Dermis blood vessel endothelial cell (primary cell): ENCODE measurements at regions not wholly inside any gene's neighbourhood (a gene's known extent, or its start where the extent isn't known, plus 50 kb on each side); places are given as distances from the start of the nearest gene placed in this dataset.
"Not testable (repeated sequence)": the region's sequence is repeated elsewhere in the genome, so short reads cannot be mapped to it uniquely, and the experiment has no call there.

Source experiments
- DNase-seq: peaks from one replicate; pipeline ENCODE4 v3.0.0; 2010

DNA sequence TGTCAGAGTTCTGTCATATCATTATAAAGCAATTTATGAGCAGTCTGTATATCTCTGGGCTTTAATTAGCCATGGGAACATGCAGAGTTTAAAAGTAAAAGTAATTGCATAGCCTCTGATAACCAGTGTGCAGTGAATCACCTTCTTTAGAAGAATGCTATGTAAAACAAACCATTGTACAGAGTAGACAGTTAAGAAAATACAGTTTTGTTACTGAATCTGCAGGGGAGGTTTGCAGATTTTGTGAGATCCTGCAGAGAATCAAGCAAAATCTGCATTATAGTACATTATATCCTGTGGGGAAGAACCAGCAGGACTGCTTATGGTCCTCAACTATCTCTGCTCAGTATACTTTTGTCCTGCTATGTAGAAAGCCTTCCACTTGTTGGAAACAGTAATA is 396.2 kb upstream of the NAALADL2 start:
- no peak for DNase-seq

- DNase-seq: no peak
Observed at GRCh38 chr3:174465177-174465576, 394.0 kb upstream of the NAALADL2 start.

DNA sequence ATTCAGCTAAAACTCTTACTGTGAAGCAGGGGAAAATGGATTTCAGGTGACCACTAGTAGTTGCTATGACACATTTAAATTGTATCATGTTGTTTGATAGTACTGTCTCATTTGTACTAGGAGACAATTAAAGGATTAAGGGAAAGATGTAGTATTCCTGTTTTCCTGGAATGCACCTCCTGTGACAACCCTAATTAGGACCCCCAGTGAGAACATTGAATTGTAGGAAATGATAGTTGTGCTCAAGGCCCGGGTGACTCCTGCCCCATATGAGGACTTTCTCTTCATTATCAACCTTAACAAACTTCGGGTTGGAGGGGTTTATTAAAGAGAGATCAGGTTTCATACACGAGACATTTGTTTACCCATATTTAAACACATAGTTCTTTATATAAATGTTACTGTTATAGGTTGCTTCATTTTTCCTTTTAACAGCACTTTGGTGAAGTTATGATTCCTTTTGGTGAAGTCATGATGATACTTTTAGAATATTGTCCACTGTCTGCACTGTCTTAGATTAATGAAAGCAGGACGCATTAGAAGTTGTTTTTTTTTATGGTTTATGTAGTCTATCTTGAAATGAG is 392.6 kb upstream of the NAALADL2 start:
- DNase-seq: no peak

DNA sequence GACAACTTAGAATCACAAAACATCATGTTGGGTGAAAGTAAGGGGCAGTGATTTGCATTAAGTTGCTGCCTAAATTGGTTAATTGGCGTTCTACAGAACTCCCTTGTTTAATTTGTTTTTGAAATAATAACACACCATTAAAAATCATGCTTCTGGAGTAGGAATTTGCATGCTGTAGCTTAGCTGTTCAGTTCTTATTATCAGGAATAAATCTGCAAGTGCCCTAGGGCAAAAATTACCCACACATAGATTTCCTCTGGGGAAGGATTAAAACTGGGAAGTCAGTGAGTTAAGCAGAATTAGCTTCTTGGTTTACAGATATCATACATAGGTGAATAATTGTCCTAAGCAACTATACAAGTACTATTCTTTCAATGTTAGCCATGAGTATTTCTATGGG is 381.6 kb upstream of the NAALADL2 start:
- no peak for DNase-seq

GRCh38 chr3:174480767-174481166 is 378.4 kb upstream of the NAALADL2 start:
- no peak for DNase-seq

GRCh38 chr3:174482541-174482940 is 376.6 kb upstream of the NAALADL2 start:
- no peak for DNase-seq

DNA sequence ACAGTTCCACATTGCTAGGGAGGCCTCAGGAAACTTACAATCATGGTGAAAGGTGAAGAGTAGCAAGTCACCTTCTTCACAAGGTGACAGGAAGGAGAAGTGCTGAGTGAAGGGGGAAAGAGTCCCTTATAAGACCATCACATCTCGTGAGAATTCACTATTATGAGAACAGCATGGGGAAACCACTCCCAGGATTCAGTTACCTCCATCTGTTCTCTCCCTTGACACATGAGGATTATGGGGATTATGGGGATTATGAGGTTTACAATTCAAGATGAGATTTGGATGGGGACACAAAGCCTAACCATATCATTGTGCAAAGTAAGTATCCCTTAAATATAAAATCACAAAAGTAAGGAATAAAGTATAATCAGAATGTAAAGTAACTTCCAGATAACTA is 375.9 kb upstream of the NAALADL2 start:
- DNase-seq: no peak

GRCh38 chr3:174483856-174484255 is 375.3 kb upstream of the NAALADL2 start:
- not testable (repeated sequence) for DNase-seq

DNA sequence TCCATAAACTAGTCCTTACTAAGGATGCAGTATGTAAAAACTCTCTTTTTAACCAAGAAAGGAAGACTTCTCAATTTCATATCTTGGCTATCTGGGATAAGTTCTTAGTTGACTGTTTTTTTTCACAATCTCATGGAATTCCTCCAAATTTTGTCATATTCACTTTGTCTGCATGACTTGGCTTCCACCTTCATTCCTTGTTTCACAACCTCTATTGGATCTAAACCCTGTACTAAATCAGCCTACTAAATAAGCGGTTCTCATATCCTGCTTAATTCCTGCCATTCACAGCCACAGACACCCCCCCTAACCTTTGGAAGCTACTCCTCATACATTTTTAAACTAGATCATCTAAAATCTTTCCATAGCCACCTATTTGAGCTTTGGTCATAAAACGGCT is 370.6 kb upstream of the NAALADL2 start:
- no peak for DNase-seq

DNA sequence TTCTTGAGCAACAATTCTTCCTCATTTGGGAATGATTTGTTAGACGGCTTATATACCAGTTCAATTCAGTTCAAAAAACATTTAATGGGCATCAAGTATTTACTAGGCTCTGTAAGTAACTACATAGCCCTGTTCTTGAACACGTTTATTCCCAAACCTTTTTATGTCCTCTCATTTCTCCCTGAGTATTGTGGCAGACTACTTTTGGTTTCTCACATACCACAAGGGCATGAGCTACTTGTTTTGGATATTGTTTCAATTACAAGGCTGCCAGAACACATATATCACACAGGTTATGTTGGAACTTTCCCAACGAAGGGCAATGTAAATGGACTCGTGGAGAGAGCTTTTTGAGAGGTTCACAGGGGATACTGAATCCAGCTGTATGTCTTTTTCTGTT is 363.8 kb upstream of the NAALADL2 start:
- DNase-seq: no peak

- DNase-seq: no peak
Observed at GRCh38 chr3:174495928-174496327, 363.2 kb upstream of the NAALADL2 start.

GRCh38 chr3:174498638-174499037 is 360.5 kb upstream of the NAALADL2 start:
- DNase-seq: no peak

DNA sequence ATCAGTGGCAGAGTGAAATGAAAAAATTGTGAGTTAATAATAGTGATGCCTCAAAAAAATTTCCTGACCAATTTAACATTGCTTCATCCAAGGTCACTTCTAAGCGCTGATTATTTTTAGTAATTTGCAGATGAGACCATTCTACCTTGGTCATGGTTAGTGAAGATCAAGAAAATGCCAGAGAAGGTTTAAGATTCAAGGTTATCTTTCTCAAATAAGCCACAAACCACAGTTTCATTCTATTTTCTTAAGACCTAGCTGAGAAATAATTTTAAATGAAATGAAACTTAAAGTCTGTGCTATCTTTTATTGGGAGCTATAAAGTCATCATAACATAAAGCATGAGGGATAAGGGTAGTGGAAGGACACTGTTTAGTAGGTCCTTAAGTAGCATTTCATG is 353.9 kb upstream of the NAALADL2 start:
- DNase-seq: no peak

DNA sequence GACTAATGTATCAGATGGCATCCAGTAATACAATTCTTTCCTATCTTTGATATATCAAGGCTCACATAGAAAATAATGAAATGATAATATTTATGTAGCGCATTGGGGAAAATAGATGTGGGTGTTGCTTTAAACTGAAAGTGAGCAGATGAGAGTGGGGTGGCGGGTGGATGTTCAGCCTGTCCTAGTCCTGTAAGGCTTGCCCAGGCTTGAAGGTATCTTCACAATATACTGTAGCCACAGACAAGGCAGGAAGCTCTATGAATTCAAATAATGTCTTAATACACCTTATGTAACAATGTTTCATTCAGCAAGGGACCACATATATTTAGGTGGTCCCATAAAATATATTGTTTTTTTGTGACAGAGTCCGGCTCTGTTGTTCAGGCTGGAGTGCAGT is 334.9 kb upstream of the NAALADL2 start:
- no peak for DNase-seq

DNA sequence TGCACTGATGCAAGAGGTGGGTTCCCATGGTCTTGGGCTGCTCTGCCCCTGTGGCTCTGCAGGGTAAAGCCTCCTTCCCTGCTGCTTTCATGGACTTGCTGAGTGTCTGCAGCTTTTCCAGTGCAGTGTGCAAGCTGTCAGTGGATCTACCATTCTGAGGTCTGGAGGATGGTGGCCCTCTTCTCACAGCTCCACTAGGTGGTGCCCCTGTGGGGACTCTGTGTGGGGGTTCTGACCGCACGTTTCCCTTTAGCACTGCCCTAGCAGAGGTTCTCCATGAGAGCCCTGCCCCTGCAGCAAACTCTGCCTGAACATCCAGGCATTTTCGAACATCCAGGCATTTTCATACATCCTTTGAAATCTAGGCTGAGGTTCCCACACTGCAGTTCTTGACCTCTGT is 329.8 kb upstream of the NAALADL2 start:
- no peak for DNase-seq

- no peak for DNase-seq
Observed at GRCh38 chr3:174531262-174531982, 327.7 kb upstream of the NAALADL2 start.

- DNase-seq: no peak
Observed at GRCh38 chr3:174532216-174532615, 326.9 kb upstream of the NAALADL2 start.

- DNase-seq: no peak
Observed at GRCh38 chr3:174532776-174533175, 326.4 kb upstream of the NAALADL2 start.

DNA sequence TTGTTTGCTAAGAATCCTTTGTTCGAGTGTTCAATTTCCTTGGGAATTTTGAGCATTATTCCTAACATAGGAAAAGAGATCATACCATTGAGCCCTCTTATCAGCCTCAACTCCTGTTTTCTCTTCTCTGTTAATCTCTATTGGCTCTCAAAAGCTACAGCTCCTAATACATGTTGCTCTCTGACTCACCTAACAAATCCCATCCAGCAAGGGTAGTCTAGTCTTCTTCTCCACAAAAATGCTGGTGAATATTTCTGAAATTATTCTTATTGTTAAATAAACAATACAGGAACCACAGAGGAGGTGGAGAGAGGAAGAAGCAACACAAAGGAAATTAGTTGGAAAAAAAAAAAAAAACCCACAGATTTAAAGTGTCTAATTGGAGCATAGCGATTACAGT is 325.8 kb upstream of the NAALADL2 start:
- DNase-seq: no peak

DNA sequence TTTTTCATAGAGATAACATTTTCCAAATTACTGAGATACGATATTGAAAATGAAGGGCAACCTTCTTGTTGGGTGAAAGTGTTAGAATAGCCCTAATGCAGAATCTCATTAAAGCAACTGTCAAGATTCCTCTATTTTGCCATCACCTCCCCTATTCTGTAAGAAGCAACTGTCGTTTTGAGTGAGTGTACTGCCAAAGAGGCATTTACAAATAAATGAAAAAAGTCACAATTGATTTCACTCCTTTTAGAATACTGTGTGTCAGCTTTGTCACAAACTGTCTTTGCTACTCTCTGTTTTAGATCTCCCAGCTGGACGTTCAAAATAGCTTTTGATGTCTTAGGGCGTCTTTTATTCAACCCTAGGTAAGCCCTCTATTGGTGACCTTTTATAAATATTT is 322.8 kb upstream of the NAALADL2 start:
- no peak for DNase-seq

DNA sequence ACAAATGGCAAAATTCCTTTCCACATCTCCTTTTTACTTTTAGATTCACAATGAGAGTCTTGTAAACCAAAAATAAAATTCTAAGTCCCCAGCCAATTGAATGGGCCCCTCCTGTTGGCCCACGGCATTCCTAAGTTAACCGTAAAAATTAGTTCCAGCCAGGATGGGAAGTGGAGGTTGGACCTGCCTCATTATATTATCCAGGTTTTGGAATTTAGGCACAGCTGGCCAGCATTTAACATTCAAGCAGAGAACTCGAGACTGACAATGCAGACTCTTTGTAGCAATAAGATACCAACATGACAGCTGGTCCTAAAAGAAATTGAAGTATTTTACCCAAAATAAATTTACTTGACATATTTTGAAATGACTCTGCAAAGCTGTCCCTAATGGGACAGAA is 321.0 kb upstream of the NAALADL2 start:
- DNase-seq: no peak

DNA sequence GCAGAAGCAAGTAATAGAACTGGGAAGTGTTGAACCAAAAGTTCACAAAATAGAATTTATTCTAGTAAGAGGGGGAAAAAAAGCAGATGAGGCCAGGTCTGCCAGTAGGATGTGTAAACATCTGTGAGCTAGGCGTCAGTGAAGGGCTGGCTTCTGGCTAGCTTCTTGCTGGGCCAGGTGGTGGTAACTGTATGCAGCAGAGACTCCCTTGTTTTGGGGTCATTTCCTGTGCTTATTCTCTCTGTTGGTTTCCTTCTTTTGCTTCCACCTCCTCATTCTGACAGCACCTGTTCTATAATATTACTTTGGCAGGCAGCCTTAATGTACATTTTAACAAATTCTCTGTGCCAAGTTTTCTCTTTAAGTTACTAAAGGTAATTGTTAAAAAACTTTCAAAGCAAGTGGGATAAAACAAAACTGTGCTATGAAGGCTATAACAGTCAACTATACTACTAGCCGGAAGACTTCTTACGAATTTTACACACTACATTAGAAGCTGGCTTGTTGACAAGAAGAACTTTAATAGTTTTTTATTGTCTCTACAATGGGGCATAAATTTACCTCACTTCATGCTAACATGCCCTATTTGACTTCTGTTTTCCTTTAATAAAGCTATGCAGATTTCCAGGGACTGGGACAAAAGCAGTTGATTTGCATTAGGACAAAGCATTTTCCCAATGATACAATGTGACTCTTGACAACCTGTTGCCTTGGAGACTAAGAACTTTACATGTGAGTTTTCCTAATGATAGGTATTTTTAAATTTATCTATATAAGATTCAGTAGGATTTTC is 318.8 kb upstream of the NAALADL2 start:
- no peak for DNase-seq

DNA sequence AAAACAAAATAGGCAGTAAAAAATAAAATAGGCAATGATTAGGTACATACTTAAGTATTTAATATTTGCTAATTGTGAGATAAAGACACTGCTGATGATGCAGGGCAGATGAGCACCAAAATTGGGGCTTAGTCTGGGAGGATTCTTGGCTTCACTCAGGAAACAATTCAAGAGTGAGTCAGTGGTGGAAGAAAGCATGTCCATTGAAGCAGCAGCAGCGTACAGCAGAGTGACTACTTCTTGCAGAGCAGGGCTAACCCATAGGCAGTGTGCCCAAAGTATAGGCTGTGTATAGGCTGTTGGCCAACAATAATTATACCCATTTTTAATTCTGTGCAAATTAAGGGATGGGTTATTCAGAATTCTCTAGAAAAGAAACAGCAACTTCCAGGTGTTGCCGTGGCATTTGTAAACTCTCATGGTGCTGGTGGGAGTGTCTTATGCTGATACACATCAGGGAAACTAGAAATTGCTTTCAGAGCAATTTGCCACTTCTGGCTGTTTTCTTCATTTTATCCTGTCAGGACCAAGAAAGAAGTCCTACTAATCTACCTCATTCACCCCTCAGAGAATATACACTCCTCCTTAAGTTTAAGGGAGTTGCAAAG is 317.3 kb upstream of the NAALADL2 start:
- DNase-seq: no peak
